OCI-LY1 (cell line): ENCODE measurements at regions not wholly inside any gene's neighbourhood (a gene's known extent, or its start where the extent isn't known, plus 50 kb on each side); places are given as distances from the start of the nearest gene placed in this dataset.

Source experiments
- EZH2 ChIP-seq: fragments of 200-600 bp; sonication (generic), shearing (Covaris generic); IDR thresholded peaks from 2 replicates; pipeline ENCODE4 v1.8.0; 2017; ENCODE audit warnings: borderline replicate concordance, mixed run types, mild to moderate bottlenecking, antibody characterized with exemption, low read length, moderate library complexity, mixed read lengths
- TF ChIP-seq, protein P1 (sequence below): fragments of 200-600 bp; sonication (generic), shearing (Covaris generic); IDR thresholded peaks from 2 replicates; pipeline ENCODE4 v1.5.1; 2017; ENCODE audit warnings: mild to moderate bottlenecking, antibody characterized with exemption, low read length, moderate library complexity, mixed read lengths

DNA sequence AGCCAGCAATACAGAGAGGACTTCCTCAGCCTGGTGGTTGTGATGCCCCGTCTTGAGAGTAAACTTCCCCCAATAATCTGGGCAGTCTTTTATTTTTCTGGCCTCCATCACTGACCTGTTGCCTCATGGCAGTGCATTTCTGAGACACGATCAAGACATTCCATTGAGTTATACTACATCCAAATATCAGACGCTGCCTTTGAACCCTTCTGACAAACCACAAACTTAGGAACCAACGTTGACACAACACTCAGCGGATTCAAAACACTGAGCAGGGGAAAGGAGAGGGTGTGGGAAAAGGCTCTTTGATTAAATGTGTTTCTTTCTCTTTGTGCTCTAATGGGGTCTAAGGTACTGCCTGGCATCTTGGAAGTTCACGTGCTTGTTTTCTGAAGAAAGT, 100.7 kb upstream of the TBX5 start:
- TF ChIP-seq, protein P1, sequence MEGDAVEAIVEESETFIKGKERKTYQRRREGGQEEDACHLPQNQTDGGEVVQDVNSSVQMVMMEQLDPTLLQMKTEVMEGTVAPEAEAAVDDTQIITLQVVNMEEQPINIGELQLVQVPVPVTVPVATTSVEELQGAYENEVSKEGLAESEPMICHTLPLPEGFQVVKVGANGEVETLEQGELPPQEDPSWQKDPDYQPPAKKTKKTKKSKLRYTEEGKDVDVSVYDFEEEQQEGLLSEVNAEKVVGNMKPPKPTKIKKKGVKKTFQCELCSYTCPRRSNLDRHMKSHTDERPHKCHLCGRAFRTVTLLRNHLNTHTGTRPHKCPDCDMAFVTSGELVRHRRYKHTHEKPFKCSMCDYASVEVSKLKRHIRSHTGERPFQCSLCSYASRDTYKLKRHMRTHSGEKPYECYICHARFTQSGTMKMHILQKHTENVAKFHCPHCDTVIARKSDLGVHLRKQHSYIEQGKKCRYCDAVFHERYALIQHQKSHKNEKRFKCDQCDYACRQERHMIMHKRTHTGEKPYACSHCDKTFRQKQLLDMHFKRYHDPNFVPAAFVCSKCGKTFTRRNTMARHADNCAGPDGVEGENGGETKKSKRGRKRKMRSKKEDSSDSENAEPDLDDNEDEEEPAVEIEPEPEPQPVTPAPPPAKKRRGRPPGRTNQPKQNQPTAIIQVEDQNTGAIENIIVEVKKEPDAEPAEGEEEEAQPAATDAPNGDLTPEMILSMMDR, result no peak
- TF ChIP-seq EZH2, result no peak
